Small intestine (tissue), 7 donors: ENCODE measurements at regions not wholly inside any gene's neighbourhood (a gene's known extent, or its start where the extent isn't known, plus 50 kb on each side); places are given as distances from the start of the nearest gene placed in this dataset.

ENCODE experiments used
- DNase-seq, 2 donors: peaks; one replicate each; pipeline versions ENCODE4 v3.0.0 to v3.0.0-alpha.2; 2013
- FAIRE-seq: peaks from 2 replicates; lab custom pipeline; 2012; peaks lifted over from hg19 to GRCh38; lab: Jason Lieb, UNC
- H3K27ac ChIP-seq, 3 donors: one replicate each; pipeline ENCODE4 v1.5.1; 2013; ENCODE audit warnings: low read length in 2 of 3, mild to moderate bottlenecking in 2 of 3, control low read depth in 1 of 3, inconsistent platforms in 1 of 3, low read depth in 1 of 3, moderate library complexity in 1 of 3
- H3K27me3 ChIP-seq, 3 donors: one replicate each; pipeline ENCODE4 v1.6.1; 2013; ENCODE audit warnings: low read length in 3 of 3, inconsistent platforms in 1 of 3; ENCODE audit not compliant: control insufficient read depth in 3 of 3, insufficient read depth in 3 of 3
- H3K36me3 ChIP-seq, 3 donors: one replicate each; pipeline ENCODE4 v1.6.1; 2013; ENCODE audit warnings: low read length in 3 of 3, inconsistent platforms in 1 of 3, low read depth in 1 of 3, mild to moderate bottlenecking in 1 of 3, moderate library complexity in 1 of 3; ENCODE audit not compliant: control insufficient read depth in 3 of 3, insufficient read depth in 2 of 3
- H3K4me1 ChIP-seq, 3 donors: one replicate each; pipeline ENCODE4 v1.6.1; 2013; ENCODE audit warnings: low read length in 2 of 3, inconsistent platforms in 1 of 3, low read depth in 1 of 3, mild to moderate bottlenecking in 1 of 3, moderate library complexity in 1 of 3; ENCODE audit not compliant: control insufficient read depth in 3 of 3, insufficient read depth in 2 of 3
- H3K4me3 ChIP-seq, 3 donors: one replicate each; pipeline ENCODE4 v1.5.1; 2013; ENCODE audit warnings: low read length in 3 of 3, control low read depth in 1 of 3, inconsistent platforms in 1 of 3, low read depth in 1 of 3, mild to moderate bottlenecking in 1 of 3, moderate library complexity in 1 of 3
- H3K9me3 ChIP-seq, 2 donors: one replicate each; pipeline ENCODE4 v1.6.1; 2013; ENCODE audit warnings: low read depth in 1 of 2, low read length in 1 of 2; ENCODE audit not compliant: control insufficient read depth in 2 of 2, insufficient read depth in 1 of 2
- WGBS, 3 donors: extraction: QIAGEN DNeasy Blood & Tissue Kit; methylation state at CpG; one replicate each; pipeline ENCODE4 v1.1.7; 2013; 5-methylcytosine and 5-hydroxymethylcytosine counted together
- donor health status: healthy with polysubstance abuse.
- donor health status: control.
- donor health status: control.
- donor health status: Bipolar disorder and iron deficiency.
- donor health status: healthy.

DNA sequence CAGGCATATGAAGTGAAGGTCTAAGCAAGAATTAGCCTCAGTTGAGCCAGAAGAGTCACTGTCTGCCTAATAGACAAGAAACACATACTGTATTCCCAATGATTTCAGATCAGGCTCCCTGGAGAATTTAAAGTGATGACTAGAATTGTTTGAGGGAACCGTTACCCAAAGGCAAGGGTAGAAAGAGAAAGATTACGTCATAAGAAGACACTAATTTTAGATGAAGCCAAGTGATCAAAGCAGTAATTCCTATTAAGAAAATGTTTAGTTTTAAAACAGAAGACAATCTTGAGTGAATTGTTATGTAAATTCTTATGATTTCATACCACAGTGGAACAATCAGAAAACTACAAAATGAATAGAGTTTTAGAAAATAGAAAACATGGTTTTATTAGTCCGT, 194.5 kb upstream of the ARSJ start:
- Histone ChIP-seq H3K4me3 (no peak overlapping the region), H3K4me1 (no peaks in the 10 kb centered on the region), H3K27me3 (no peaks in the 10 kb centered on the region), H3K27ac (no peak overlapping the region), H3K36me3 (no peaks in the 10 kb centered on the region), H3K9me3 (peaks cover 0 to 8% of the 10 kb centered on the region in 2 donors)
- 79 to 84% (median 82%) methylated on average over 3 of the region's 3 CpGs for WGBS, 3 donors
- no peak for DNase-seq
- no peak for FAIRE-seq

- Histone ChIP-seq H3K27ac (no peak overlapping the region), H3K36me3 (no peaks in the 10 kb centered on the region), H3K9me3 (peaks cover 0 to 12% of the 10 kb centered on the region in 2 donors), H3K4me1 (no peaks in the 10 kb centered on the region), H3K4me3 (no peak overlapping the region), H3K27me3 (no peaks in the 10 kb centered on the region)
- FAIRE-seq (no peak), DNase-seq (no peak)
- 62 to 76% (median 69%) methylated on average over 2 of the region's 2 CpGs for WGBS, 3 donors
Observed at GRCh38 chr4:114177628-114178027, 198.2 kb upstream of the ARSJ start.

GRCh38 chr4:114178392-114178791, 198.9 kb upstream of the ARSJ start:
- H3K27ac ChIP-seq, result no peak overlapping the region
- DNase-seq (no peak), FAIRE-seq (no peak)
- H3K27me3 ChIP-seq, result no peaks in the 10 kb centered on the region
- H3K4me3 ChIP-seq, result no peak overlapping the region
- H3K9me3 ChIP-seq, result peaks cover 0 to 18% of the 10 kb centered on the region in 2 donors
- H3K36me3 ChIP-seq, result no peaks in the 10 kb centered on the region
- 3 to 15% (median 15%) methylated on average over 1 of the region's 1 CpG for WGBS, 3 donors
- no peaks in the 10 kb centered on the region for H3K4me1 ChIP-seq

- no peaks in the 10 kb centered on the region for H3K4me1 ChIP-seq
- 36 to 52% (median 42%) methylated on average over 6 of the region's 6 CpGs for WGBS, 3 donors
- DNase-seq, result peak; percentile 6 to 23
- H3K27ac ChIP-seq, result no peak overlapping the region
- no peaks in the 10 kb centered on the region for H3K36me3 ChIP-seq
- H3K4me3 ChIP-seq, result no peak overlapping the region
- no peak for FAIRE-seq
- peaks cover 0 to 22% of the 10 kb centered on the region in 2 donors for H3K9me3 ChIP-seq
- no peaks in the 10 kb centered on the region for H3K27me3 ChIP-seq
Observed at GRCh38 chr4:114180481-114180880, 201.0 kb upstream of the ARSJ start.

DNA sequence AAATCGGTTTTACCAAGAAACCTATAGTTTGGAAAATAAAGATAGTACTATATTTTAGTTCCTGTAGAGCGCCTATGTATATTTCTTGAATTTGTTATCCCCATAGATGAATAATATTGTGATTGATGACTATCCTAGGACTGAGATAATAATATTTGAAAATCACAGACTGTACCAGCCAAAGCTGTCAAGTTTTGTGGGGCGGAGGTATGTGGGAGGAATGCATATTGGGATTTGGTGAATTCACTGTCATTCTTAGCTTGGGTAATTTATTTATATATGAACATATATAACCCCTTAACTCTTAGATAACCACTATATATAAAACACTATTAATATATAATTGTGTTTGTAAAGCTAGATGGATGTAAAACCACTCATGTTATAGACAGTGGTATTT, 205.5 kb upstream of the ARSJ start:
- FAIRE-seq, result no peak

GRCh38 chr4:114187592-114187991, 208.1 kb upstream of the ARSJ start:
- Histone ChIP-seq H3K9me3 (peaks cover 0 to 11% of the 10 kb centered on the region in 2 donors), H3K27ac (no peak overlapping the region), H3K4me1 (peaks cover 0 to 6% (median 0%) of the 10 kb centered on the region in 3 donors), H3K4me3 (no peak overlapping the region), H3K36me3 (no peaks in the 10 kb centered on the region), H3K27me3 (no peaks in the 10 kb centered on the region)
- DNase-seq, result peak in 1 of 2 donors; percentile 12
- no peak for FAIRE-seq

More for the DNA sequence above, 205.5 kb upstream of the ARSJ start:
- Histone ChIP-seq H3K9me3 (peaks cover 0 to 15% of the 10 kb centered on the region in 2 donors), H3K27me3 (no peaks in the 10 kb centered on the region), H3K4me1 (peaks cover 0 to 6% (median 0%) of the 10 kb centered on the region in 3 donors), H3K4me3 (no peak overlapping the region), H3K27ac (no peak overlapping the region), H3K36me3 (no peaks in the 10 kb centered on the region)
- WGBS, 3 donors, result 87 to 89% (median 88%) methylated on average over 3 of the region's 3 CpGs
- DNase-seq, result no peak

DNA sequence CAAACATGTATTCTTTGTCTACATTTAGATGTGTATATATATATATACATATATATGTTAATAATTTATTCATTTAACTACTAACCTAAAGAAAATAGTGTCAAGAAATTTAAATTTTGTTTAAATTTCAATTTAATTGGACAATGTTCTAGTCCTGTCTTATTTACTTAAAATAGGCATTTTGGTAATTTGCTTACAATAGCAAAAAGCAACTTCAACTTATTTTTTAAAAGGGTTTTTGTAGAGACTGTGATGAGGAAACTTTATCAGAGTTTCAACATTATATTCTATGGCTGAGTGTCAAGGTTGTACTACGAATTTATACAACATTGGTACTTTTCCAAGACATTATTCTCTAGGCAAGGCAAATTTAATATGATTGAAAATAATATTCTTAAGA, 212.0 kb upstream of the ARSJ start:
- Histone ChIP-seq H3K36me3 (no peaks in the 10 kb centered on the region), H3K27ac (no peak overlapping the region), H3K4me1 (peaks cover 0 to 6% (median 0%) of the 10 kb centered on the region in 3 donors), H3K9me3 (no peaks in the 10 kb centered on the region), H3K27me3 (no peaks in the 10 kb centered on the region), H3K4me3 (no peak overlapping the region)
- FAIRE-seq (peak; percentile 86), DNase-seq (no peak)
- WGBS, 3 donors, result 14 to 42% (median 21%) methylated on average over 1 of the region's 1 CpG

GRCh38 chr4:114192854-114193253, 213.4 kb upstream of the ARSJ start:
- H3K9me3 ChIP-seq, result no peaks in the 10 kb centered on the region
- 83 to 90% (median 85%) methylated on average over 2 of the region's 2 CpGs for WGBS, 3 donors
- H3K4me3 ChIP-seq, result no peak overlapping the region
- DNase-seq (no peak), FAIRE-seq (no peak)
- no peak overlapping the region for H3K27ac ChIP-seq
- no peaks in the 10 kb centered on the region for H3K36me3 ChIP-seq
- H3K27me3 ChIP-seq, result no peaks in the 10 kb centered on the region
- no peaks in the 10 kb centered on the region for H3K4me1 ChIP-seq
